GM21619 (cell line): ENCODE measurements at regions not wholly inside any gene's neighbourhood (a gene's known extent, or its start where the extent isn't known, plus 50 kb on each side); places are given as distances from the start of the nearest gene placed in this dataset.

Experiments
- ATAC-seq: cut with Tn5 transposase; IDR thresholded peaks from one replicate; pipeline ENCODE4 v1.9.1; 2021; ENCODE audit not compliant: unreplicated experiment

DNA sequence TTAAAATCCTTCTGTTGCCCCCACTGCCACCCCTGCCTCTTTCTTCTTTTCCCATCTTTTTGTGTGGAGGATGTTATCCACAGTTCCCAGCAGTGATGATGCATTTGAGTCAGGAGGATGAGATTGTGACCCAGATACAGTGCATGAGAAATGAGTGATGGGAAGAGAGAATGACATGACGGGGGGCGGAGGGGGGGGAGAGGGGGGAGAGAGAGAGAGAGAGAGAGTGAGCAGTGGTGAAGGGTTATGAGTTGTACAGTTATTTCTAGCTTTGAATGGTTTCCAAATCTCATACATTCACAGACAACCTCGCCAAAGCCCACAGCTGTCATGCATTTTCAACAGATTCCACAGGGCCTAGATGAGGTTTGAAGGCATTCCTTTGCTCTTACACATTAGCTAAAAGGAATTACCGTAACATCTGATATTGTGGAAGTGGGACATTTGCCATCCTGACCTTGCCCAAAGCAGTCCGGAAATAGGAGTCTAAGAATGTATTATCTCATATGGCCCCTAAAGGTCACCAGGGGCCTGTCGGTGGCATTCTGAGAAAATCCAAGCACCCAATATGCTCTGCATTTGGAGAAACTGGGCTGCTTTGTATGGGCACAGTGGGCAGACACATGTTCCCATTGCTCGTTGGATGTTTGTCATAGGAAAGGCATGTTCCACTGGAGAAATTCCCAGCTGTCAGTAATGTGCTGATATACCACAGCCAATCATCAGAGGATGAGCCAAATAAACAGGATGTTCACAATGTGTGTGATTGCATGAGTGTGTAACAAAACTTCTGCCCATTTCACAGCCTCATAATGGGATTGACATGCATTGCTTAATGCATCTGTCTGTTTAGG is 435.8 kb downstream of the SPRY1 start:
- ATAC-seq = no peak

DNA sequence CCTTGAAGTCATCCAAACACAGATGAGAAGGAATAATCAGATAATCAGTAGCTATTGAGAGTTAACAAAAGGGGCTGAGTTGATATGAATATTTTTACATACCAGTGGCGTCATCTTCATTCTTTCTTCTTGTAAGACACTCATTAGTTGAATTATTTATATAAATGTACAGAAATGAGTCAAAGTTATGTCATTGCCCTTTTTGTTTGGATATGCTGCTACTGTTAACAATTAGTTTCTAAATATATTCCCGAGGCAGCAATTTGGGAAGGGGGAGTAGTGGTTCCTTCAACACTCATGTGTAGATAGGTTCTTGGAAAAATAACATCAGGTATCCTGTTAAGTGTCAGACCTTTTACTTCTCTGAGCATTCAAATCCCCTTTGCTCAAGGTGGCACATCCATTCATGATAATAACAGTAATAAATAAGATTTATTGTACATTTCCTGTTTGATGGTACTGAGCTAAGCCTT is 436.6 kb downstream of the SPRY1 start:
- ATAC-seq = no peak

DNA sequence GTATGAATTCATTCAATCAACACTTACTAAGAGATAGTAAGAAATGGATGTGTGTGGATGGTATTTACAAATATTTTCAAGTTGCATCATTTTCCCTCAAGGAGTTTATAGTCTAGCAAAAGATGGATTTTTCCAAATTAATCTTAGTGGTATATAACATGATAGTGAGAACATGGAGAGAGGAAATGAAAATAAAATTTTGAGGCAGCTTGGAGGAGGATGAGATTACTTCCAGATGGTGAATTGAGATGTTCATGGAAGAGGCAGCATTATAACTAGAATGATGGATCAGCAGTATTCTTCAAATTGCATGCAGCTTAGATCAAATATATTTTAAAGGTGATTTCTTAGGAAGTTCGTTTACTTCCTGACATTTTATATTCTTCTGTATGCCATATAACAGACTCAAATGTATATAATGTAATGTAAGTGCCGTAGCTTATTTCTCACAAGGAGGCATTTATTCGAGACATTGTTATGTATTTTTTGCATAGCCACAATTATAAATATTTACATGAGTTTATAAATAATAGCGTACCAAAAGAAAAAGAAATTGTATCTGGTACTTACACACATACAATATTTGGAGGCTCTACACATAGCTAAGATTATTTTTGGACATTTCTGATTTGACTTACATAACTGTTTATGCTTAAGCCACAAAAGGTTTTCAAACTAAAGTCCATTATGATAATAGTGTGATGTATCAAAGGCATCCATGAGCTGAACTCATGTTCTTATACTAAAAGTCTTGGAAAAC is 439.4 kb downstream of the SPRY1 start:
- no peak for ATAC-seq

DNA sequence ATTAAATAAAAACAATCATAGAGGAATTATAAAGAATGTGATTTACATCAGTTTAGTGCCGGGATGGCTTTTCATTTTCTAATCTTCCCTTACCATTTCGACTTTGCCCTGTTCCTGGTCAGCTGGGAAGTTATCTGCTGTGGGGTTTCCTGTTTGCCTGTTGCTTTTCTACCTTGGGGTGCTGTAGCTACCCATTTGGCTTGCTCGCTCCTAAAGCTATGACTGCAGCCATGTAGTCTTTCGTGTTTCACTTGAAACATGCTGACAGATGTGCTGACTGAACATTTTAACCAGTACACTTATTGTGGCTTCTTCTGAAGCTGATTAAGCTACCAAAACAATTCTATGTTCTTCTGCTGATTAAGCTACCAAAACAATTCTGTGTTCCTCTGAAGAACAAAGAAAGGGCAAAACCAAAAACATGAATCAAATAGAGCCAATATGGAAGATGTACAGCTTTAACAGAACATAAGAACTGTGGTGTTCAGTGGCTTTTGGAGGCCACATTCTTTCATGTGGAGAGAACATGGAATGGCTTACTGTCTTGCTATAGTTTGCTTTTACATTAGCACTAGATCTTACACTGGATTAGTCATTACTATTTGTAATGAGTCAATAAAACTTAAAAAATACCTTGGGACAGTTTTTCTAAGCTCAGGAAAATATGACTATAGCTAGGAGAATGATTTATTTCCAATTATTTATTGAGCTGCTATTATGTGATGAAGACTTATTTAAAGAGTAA is 440.4 kb downstream of the SPRY1 start:
- no peak for ATAC-seq

DNA sequence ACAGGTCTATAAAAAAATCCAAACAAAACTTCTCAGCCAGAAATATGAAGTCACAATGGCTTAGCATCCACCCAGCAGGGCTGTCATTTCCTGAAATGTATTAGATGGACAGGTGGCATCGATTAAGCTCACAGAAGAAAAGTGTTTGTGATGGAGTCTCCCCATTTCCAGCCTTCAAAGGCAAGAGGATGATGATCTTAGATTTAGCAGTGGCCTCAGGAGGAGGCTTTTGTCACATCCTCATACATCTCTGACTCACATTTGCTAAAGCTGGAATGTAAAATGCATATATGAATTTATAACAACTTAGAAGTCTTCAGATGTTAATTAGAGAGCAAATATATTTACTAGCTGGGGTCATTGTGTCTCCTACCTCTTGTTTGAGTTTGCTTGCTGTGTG is 441.9 kb downstream of the SPRY1 start:
- no peak for ATAC-seq

DNA sequence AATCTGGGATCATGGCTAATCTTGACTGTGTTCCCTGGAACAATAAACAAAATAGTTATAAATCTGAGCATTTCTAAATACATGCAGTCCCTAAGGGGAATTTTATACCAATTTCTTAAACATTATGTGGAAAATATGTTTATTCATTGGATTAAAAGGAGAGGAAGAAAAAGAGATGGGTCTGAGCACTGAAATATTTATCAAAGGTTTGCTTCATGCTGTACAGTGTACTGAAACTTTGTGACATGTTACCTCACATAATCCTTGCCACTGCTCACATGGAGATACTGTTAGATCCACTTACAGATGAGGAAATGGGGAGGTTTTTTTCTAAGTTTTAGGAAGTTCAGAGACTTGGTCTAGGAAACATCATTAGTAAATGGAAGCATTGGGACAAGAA is 443.6 kb downstream of the SPRY1 start:
- ATAC-seq = no peak

DNA sequence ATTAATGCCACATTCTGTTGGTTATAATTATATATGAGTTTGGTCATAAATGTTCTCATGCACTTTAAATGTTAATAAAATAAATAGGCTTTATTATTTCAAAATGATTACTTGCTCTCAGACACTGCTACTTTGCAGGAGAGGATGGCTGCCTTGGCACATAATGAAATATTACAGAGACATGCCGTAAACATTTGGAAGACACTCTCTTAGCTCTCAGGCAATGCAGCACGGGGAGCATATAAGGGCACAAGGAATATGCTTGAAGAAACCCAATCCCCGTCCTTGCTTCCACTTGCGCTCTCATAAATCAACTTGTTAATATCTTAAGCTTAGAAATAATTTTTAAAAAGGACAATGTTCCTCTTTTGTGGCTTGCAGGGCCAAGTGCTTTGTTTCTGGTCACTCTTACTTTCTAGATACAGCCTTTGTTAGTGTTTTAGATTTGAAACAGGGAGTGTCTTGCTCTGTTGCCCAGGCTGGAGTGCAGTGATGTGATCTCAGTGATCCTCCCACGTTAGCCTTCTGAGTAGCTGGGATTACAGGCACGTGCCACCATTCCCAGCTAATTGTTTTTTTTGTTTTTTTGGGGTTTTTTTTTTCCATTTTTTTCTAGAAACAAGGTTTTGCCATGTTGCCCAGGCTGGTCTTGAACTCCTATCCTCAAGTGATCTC is 445.0 kb downstream of the SPRY1 start:
- no peak for ATAC-seq

DNA sequence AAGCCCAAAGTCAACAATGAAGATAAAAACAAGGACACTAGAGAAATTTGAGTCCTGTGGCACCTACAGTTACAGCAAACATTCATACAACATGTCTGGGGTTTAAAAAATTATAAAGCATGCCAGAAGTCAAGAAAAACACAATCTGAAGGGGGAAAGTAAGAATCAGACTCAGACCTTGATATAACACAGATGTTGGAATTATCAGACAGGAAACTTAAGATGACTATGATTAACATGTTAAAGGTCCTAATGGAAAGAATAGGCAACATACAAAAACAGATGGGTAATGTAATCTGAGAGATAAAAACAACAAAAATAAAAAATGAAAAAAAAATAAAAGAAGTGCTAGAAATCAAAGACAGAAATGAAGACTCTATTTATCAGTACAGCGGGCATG is 446.5 kb downstream of the SPRY1 start:
- ATAC-seq = no peak

DNA sequence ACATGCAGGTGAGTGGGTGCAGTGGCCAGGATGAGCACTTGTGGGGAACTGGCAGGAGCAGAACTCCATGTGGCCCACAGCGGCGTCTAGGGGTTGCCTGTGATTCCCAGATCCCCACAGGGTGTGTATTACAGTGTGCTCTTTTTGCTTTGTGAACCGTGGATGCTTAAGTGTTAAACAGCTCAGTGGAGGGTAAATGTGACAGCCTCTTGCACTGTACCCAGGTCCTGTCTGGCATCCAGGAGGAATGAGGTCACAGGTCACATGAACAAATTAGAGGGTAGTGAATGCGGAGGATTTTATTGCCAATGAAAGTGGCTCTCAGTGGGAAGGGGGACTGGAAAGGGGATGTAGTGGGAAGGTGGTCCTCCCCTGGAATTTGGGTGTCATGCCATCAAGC is 447.8 kb downstream of the SPRY1 start:
- no peak for ATAC-seq

DNA sequence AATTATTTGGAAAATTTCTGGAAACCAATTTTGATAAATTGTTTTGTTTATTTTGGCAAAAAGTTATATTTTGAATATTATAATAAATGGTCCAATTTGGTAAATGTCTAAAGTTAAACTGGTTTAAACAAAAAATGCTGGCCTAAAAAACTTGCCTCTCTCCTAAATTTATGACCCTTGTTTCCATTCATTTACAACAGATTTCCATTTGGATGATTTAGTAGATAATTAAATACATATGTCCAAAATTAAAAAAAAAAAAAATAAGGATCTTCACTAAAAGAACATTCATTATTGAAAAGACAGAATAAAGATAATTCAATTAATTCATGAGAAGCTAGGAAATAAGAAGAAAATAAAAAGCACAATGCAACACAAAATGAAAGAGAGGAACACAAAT is 449.5 kb downstream of the SPRY1 start:
- ATAC-seq = no peak

DNA sequence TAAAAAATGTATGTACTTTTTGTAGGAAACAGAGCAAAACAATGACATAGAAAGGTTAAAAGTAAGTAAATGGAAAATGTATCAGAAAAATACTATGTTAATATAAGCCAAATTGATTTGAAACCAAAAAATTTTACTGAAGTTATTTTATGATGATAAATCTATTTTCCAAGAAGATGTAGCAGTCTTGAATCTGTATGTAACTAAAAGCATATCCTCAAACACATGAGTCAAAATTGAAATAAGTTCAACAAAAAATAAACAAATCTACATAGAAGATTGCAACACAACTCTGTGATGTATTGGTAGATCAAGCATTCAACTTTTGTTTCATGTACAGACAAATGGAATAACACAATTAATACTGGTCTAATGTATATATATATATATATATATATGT is 450.0 kb downstream of the SPRY1 start:
- no peak for ATAC-seq

DNA sequence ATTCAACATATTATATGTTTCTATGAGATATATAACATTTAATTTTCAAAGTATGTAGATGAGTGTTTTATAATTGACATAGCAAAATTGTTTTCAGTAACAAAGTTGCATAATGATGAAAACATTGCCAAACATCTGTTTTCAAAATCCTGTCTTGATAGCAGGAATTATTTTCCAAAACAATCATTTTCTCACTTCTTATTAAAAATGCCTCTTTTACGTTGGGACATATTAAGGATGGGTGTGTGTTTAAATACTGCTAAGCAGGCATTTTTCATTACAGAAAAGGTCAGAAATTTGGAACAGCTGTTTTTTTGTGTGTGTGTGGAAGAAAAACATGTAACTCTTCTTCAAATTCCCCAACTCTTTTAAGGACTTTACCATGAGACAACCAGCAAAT is 452.0 kb downstream of the SPRY1 start:
- ATAC-seq = no peak

DNA sequence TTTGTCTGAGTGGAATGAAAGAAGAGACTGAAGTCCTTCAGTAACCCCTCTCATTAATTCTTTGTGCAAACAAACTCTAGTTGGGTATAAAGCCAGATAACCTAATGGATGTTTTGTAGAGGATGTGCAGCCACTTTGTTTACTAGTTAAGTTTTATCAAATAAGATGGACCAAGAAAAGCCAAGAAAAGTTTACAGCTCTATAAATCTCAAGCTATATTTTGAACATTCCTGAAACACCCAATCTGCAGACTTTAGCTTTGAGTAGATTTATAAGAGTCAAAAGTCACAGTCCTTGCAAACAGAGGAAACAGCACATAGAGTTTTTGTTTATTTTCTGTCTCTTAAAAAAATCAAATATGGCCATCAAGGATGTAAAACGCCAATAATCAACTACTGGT is 452.9 kb downstream of the SPRY1 start:
- ATAC-seq = no peak

DNA sequence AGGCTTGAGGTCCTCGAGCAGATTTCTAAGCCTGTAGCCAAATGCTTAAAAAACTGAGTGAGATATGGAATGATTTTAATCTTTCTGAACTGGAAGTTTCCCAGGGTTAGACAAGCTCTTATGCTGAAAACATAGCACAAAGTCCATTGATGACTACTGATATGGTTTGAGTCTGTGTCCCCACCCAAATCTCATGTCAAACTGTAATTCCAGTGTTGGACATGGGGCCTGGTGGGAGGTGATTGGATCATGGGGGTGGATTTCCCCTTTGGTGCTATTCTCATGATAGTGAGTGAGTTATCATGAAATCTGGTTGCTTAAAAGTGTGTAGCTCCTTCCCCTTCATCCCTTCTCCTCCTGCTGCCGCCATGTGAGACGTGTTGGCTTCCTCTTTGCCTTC is 454.9 kb downstream of the SPRY1 start:
- ATAC-seq = no peak

DNA sequence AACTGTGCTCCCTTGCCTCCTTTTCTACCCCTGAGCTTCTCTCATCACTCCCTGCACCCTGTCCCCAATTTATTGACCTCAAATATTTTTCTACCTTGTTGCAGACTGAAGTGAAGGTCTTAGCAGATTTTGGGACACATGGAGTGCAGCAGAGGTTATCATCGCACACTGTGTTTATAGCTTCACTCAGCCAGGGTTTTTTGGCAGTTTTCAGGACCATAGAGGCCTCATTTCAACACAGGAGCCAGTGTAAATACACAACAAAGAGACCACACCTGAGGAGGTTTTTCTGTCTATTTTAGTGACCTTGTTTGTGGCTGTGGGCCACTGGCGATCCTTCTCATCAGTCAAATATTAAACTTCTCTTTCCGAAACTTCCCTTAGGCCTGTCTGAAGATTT is 457.1 kb downstream of the SPRY1 start:
- no peak for ATAC-seq

DNA sequence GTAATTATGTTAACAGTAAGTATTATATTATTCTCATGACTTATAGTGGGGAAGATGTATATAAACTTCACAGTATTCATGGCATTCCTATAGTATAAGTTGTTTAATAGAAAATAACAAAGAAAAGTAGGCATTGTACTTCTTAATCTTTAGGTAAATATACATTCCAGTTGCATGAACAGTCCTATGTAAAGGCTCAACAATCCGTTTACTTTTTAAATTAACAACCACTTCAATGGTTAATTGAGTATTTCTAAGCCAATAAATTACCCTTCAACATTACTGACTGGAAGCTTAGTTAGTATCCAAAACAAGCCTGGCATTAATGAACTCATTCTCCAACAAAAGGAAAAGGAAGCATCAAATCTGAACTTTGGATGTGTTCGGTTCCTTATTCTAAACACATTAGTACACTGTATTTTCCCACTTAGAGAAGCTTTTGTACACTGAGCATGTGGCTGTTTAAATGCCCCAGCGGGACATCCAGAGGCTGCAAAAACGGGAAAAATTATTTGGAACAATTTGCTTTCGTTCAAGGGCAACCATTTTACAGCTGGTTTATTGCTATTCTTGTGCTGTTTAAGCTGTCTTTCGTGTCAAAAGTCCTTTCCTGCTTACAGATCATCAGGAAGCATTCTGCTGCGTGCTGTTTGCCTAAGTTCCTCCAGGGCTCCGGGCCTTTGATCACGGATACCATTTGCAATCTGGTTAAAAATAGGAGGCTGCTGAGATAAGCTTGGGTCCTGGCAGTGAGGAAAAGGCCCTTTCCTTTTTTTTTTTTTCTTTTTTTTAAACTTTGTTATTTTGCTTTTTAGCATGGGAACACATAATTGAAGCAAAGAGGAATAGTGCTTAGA is 460.3 kb downstream of the SPRY1 start:
- ATAC-seq = no peak

DNA sequence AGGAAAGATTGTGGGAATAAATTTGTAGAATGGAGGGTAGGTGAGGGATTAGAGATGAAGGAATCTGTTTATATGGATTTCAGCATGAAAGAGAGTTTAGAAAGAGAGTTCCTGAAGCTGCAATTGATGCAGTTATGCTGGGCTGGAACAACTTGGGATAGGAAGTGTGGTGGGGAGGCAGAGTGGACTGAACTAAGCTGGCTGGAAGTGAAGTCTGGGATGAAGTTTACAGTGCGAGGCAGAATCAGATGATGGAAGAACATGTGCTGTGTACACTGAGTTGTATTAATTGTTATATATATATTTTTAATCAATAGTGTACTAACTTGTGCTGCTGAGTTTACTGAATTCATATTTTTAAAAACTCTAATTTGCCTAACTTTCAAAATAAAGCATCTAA is 461.9 kb downstream of the SPRY1 start:
- no peak for ATAC-seq

DNA sequence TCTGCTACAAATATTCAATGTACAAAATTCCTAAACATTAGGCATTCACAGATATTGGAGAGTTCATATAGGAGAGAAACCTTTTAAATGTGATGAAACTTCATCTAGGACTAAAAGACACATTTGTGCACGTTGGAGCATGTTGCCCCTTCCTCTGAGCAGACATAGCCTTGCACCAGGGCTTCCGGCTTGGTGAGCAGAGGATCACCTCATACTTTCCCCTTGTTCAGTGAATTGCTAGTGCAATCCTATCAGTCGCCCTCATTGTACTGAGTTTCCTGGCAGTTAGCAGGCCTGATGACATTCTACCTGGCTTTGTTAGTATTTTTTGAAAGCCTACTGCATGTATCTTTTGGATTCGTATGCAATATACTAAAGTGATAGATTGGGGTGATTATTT is 466.2 kb downstream of the SPRY1 start:
- ATAC-seq = no peak

DNA sequence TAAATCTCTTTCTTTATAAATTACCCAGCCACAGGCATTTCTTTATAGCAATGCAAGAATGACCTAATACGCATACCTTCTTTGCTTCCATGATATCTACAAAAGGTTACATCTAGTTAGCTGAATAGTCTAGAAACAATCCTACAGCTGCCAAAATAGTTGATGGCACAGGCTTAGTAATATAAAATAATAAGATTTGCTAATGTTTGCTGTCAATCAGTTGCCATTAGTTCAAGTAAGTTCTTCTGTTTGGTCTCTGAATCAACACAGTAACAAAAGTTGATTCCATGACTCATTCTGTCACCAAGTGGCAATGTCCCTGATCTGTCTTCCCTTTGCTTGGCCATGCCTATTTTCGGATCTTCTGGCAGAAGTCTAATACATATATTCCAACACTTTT is 470.2 kb downstream of the SPRY1 start:
- no peak for ATAC-seq

DNA sequence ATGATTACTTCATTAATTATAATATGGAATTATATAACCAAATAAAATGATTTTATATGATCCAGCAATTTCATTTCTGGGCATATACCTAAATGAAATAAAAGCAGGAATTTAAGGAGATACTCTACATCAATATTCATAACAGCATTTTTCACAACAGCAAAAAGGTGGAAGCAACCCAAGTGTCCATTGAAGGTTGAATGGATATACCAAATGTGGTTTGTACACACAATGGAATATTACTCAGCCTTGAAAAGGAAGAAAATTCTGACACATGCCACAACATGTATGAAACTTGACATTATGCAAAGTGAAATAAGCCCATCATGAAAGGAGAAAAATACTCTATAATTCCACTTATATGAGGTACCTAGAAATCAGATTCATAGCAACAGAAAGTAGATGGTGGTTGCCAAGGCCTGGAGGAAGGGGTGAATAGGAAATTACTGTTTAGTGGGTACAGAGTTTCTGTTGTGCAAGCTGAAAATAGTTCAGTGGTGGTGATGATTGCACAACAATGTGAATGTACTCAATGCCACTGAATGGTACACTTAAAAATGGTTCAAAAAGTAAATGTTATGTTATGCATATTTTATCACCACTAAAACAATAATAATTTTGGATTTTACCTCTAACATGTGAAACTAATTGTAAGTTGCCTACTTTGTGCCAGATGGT is 471.5 kb downstream of the SPRY1 start:
- no peak for ATAC-seq
